HG03521 (cell line): ENCODE measurements at regions not wholly inside any gene's neighbourhood (a gene's known extent, or its start where the extent isn't known, plus 50 kb on each side); places are given as distances from the start of the nearest gene placed in this dataset.

Experiments used
- ATAC-seq: cut with Tn5 transposase; IDR thresholded peaks from one replicate; pipeline ENCODE4 v1.9.1; 2021; ENCODE audit warnings: mild to moderate bottlenecking, moderate library complexity; ENCODE audit not compliant: unreplicated experiment

GRCh38 chr22:48745842-48746788 is 1081.6 kb downstream of the BRD1 start:
- no peak for ATAC-seq

GRCh38 chr22:48744967-48745841 is 1082.5 kb downstream of the BRD1 start:
- no peak for ATAC-seq

GRCh38 chr22:48744283-48744641 is 1083.4 kb downstream of the BRD1 start:
- no peak for ATAC-seq

GRCh38 chr22:48743601-48744282 is 1083.9 kb downstream of the BRD1 start:
- ATAC-seq = no peak

GRCh38 chr22:48742556-48743343 is 1084.9 kb downstream of the BRD1 start:
- ATAC-seq = no peak

GRCh38 chr22:48742191-48742555 is 1085.5 kb downstream of the BRD1 start:
- no peak for ATAC-seq

- ATAC-seq = no peak
Measured at GRCh38 chr22:48741540-48741939, 1086.1 kb downstream of the BRD1 start.

- ATAC-seq = no peak
Measured at GRCh38 chr22:48740731-48741405, 1086.8 kb downstream of the BRD1 start.

GRCh38 chr22:48740086-48740730 is 1087.5 kb downstream of the BRD1 start:
- no peak for ATAC-seq

- ATAC-seq = no peak
Measured at GRCh38 chr22:48739348-48740085, 1088.2 kb downstream of the BRD1 start.

- no peak for ATAC-seq
Measured at GRCh38 chr22:48738204-48738980, 1089.3 kb downstream of the BRD1 start.

- ATAC-seq = no peak
Measured at GRCh38 chr22:48737461-48738203, 1090.0 kb downstream of the BRD1 start.

GRCh38 chr22:48736593-48737460 is 1090.8 kb downstream of the BRD1 start:
- ATAC-seq = no peak

- no peak for ATAC-seq
Measured at GRCh38 chr22:48734961-48735360, 1092.7 kb downstream of the BRD1 start.

- no peak for ATAC-seq
Measured at GRCh38 chr22:48734359-48734758, 1093.3 kb downstream of the BRD1 start.

- ATAC-seq = no peak
Measured at GRCh38 chr22:48729499-48730171, 1098.0 kb downstream of the BRD1 start.
